ENCODE measurements at regions not wholly inside any gene's neighbourhood (a gene's known extent, or its start where the extent isn't known, plus 50 kb on each side); places are given as distances from the start of the nearest gene placed in this dataset.
A peak's percentile ranks its signal among the peaks of the same experiment; 100 is the strongest.
"Not testable (repeated sequence)": the region's sequence is repeated elsewhere in the genome, so short reads cannot be mapped to it uniquely, and the experiment has no call there.

DNA sequence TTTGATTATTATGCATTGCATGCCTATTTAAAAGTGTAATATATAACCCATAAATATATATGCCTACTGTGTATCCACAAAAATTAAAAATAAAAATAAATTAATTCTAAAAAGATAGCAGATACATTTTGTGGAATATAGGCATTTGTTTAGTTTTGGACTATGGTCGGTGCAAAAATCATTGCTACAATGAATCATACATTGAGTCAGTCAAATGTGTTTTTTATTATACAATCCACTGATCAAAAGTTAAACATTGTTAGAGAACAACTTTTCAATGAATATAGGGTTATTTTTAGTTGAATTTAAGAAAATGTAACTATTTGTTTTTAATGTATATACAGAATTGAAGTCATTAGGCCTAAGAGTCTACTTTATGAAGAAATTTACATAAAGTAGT is 885.9 kb downstream of the EFNA5 start:
- peak; percentile 13 for DNase-seq

DNA sequence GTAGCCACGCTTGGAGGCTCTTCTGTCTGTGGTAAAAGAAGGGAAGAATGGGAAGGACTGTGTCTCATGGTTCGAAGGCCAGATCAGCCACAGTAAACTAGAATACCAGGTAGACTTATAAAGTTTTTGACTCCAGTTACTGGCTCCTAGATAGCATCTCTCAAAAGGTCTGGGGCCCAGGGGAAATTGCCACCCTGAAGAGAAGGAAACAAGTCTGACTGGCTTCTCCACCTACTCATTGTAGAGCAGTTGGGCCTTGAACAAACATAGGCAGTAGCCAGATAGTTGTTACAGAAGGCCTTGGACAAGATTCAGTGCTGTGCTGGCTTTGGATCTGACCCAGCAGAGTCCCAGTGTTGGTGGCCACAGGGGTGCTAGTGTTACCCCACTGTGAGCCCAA is 890.4 kb downstream of the EFNA5 start:
- no peak for DNase-seq

DNA sequence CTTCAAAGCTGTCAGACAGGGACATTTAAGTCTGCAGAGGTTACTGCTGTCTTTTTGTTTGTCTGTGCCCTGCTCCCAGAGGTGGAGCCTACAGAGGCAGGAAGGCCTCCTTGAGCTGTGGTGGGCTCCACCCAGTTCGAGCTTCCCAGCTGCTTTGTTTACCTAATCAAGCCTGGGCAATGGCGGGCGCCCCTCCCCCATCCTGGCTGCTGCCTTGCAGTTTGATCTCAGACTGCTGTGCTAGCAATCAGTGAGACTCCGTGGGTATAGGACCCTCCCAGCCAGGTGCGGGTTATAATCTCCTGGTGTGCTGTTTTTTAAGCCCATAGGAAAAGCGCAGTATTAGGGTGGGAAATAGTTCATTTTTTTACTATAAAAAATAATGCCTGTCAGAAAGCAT is 894.2 kb downstream of the EFNA5 start:
- not testable (repeated sequence) for DNase-seq

- no peak for DNase-seq
Observed at GRCh38 chr5:106768392-106768791, 902.3 kb downstream of the EFNA5 start.

- no peak for DNase-seq
Observed at GRCh38 chr5:106766916-106767315, 903.8 kb downstream of the EFNA5 start.

GRCh38 chr5:106759581-106759980 is 911.2 kb downstream of the EFNA5 start:
- DNase-seq, result peak; percentile 41

- DNase-seq, result no peak
Observed at GRCh38 chr5:106759152-106759551, 911.6 kb downstream of the EFNA5 start.

GRCh38 chr5:106757672-106758071 is 913.1 kb downstream of the EFNA5 start:
- DNase-seq, result no peak

- DNase-seq, result no peak
Observed at GRCh38 chr5:106755789-106756188, 914.9 kb downstream of the EFNA5 start.

DNA sequence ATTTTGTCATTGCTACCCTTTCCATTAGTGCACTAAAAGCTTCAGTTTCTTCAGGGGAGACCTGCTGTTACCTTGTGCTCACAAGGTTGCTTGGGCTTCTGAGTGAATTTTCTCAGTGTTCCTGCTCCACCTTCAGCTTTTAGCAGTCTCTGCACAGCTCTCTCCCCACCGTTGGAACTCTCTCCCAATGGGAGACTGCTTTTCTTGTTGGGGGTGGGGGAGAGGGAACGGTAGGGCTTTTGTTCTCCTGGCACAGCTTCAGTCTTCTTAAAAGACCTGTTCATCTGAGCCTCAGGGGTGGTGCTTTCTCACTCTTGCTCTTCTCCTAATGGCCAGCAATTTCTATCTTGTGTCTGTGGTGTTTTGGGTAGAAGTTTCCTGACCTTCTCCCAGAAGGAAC is 915.7 kb downstream of the EFNA5 start:
- DNase-seq, result no peak

DNA sequence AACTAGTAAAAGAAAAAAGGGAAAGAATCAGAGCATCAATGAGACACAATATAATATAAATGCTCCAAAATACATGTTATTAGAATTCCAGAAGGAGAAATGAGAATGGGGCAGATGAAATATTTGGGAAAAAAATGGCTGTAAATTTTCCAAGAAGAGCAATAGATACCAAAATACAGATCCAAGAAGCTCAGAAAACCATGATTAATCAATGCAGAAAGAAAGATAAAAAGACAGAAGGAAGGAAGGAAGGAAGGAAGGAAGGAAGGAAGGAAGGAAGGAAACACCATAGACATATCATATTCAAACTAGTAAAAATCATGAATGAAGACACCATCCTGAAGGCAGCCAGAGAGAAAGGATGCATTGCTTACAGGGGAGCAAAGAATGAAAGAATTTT is 920.9 kb downstream of the EFNA5 start:
- no peak for DNase-seq

DNA sequence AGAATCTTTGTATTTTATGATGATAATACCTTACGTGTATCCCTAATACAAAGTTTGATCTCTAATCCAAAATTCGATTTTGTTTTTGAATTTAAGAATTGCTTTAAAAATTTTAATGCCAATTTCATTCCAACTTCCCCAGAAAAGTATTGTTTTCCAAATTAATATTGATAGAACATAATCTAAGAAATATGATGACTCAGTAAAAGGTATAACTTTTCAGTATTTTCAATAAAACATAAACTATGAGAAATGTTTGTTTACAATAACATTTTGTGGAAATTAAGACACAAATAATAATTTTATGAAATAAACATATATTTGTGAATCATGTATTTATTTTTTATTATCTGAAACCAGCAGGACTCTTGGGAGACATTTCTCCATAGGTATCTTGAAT is 931.6 kb downstream of the EFNA5 start:
- DNase-seq, result no peak

- DNase-seq, result no peak
Observed at GRCh38 chr5:106737111-106737510, 933.6 kb downstream of the EFNA5 start.

- DNase-seq, result no peak
Observed at GRCh38 chr5:106732624-106733023, 938.1 kb downstream of the EFNA5 start.

GRCh38 chr5:106730912-106731311 is 939.8 kb downstream of the EFNA5 start:
- DNase-seq, result no peak

DNA sequence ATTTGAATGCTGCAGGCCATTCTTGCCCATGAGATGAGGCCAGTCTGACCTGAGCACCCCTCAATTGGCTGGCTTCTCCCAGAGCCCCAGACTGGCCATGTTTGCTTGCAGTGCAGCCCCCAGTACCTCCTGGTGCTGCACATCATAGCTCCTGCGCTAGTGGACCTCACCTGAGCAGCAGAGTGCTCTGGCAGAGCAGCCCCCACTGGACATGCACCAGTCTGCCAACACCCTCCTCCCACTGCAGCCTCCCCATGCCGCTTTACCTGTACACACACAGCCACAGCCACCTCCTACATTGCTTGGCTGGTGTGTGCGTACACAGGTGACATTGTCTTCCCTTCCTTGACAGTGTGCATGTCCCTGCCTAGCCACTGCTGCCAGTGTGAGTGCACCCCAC is 940.2 kb downstream of the EFNA5 start:
- DNase-seq, result no peak

- DNase-seq, result no peak
Observed at GRCh38 chr5:106728208-106728607, 942.5 kb downstream of the EFNA5 start.

DNA sequence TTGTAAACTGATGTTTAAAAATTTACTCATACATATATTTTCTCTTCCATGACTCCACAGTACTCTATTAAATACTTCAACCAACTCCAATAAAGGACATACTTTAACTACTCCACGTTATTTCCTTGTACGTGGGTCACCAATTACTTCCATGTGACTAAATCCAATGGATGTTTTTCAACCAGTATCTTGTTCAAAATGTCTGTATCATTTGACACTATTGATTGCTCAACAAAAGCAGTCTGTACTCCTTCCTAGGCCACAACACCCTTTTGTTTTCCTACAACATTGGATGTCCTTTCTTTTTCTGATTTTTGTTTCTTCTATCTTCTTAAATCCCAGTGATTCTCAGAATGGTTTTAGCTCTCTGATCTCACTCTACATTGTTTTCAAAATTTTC is 943.7 kb downstream of the EFNA5 start:
- no peak for DNase-seq

- no peak for DNase-seq
Observed at GRCh38 chr5:106720367-106720766, 950.4 kb downstream of the EFNA5 start.

DNA sequence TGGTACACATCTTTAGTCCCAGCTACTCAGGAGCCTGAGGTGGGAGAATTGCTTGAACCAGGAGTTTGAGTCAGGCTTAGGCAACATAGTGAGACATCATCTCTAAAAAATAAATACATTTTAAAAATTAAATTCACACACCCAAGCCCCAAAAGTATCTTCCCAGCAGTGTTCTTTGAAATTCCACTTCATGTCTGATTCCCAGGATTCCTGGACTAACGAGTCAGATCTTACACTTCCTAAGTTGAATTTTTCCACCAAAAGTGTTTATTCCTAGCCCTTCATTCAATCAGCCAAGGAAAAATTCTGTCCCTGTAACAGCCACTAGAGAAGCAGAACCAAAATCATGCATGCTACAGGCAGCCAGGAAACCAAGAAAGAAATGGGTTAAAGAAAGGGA is 970.9 kb downstream of the EFNA5 start:
- DNase-seq, result peak; percentile 56

GRCh38 chr5:106699198-106699597 is 971.5 kb downstream of the EFNA5 start:
- DNase-seq, result no peak

GRCh38 chr5:106698169-106698568 is 972.6 kb downstream of the EFNA5 start:
- DNase-seq, result no peak

- DNase-seq, result peak; percentile 1
Observed at GRCh38 chr5:106691701-106692100, 979.0 kb downstream of the EFNA5 start.

DNA sequence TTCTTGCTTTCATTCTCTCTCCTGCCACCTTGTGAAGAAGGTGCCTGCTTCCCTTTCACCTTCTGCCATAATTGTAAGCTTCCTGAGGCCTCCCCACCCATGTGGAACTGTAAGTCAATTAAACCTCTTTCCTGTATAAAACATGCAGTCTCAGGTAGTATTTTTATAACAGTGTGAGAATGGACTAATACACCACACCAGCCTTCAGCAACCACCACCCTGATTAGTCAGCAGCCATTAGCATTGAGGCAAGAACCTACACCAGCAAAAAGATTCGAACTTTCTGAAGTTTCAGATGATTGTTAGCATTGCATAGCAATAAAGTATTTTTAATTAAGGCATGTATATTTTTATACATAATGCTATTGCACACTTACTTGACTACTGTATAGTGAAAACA is 980.2 kb downstream of the EFNA5 start:
- no peak for DNase-seq

DNA sequence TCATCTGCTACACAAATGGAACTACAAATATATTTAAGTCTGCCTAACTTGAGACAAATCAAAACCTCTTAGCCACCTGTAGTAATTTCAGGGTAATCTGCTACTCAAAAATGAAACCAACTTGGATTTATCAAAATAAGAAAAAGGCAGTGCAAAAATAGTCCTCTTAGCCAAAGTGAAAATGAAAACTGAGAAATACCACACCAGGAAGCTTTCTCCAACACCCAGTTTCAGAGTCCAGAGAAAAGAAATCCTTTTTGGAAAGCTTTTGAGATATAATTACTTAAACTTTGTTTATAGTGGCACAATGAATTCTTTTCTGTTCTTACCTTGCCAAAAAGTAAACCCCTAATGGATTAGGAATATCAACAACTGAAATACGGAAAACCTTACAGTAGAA is 990.4 kb downstream of the EFNA5 start:
- DNase-seq, result no peak

GRCh38 chr5:106677057-106677456 is 993.7 kb downstream of the EFNA5 start:
- no peak for DNase-seq

Data from fibroblast of skin of back (primary cell).